Posterior vena cava (tissue), 2 donors: ENCODE measurements at regions not wholly inside any gene's neighbourhood (a gene's known extent, or its start where the extent isn't known, plus 50 kb on each side); places are given as distances from the start of the nearest gene placed in this dataset.
"Not testable (repeated sequence)": the region's sequence is repeated elsewhere in the genome, so short reads cannot be mapped to it uniquely, and the experiment has no call there.

Experiments
- DNase-seq: peaks from one replicate; pipeline ENCODE4 v3.0.0-alpha.2; 2020; ENCODE audit warnings: low spot score
- intact Hi-C, 2 donors: fragments of 100-400 bp; cut with DNase I; formaldehyde crosslinking; loops; one replicate each; pipeline versions ENCODE4 v1.14.1 to v1.14.2; 2022 to 2023
- donor health status: DM: yes; HTN: yes; CAD: no.
- donor health status: DM: yes; HTN: yes; CAD: no.

DNA sequence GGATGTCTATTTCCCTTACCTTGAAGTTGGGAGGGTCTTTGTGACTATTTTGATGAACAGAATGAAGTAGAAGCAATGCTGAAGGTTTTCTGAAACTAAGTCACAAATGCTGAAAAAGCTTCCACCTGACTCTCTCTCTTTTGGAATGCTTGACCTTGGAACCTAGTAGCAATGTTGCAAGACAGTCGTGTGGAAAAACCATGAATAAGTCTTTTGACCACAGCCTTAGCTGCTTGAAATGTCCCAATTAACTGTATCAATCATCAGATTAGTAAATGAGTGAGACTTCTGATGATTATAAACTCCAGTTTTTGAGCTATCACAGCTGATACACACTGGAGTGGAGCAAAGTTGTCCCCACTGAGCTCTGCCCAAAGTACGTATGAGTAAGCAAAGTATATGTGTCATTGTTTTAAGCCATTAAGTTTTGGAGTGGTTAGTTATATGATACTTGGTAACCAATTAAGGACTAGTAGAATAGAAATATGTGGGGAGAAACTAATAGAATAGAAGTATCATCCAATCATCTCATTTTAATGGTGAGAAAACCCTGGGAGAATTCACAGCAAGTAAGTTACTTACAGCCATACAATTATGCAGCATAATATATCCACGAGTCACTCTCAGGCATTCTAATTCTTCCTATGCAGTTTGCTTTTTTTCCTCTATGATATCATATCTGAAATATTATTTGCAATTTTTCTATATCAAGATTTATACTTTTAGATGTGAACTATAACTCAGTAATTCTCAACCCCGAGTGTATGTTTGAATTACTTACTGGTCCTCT lies 1010.6 kb downstream of the ROBO2 start:
- no peak for DNase-seq
- intact Hi-C loops = no loop called here

DNA sequence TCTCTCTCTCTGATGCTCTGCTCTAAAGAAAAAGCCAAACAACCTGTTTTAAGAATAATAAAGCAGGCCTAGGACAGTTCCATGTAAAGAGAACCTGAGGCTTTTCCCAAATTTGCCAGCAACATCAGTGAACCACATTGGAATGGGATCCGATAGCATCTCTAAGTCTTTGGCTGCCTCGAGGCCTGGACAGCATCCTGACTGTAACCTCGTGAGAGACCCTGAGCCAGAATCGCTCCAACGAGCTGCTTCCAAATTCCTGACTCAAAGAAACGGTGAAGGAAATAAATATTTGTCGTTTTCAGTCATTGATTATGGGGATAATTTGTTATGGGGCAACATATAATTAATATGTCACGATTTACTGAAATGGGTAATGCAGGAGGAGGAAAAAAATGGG lies 1012.8 kb downstream of the ROBO2 start:
- intact Hi-C loops = no loop called here
- DNase-seq = no peak

DNA sequence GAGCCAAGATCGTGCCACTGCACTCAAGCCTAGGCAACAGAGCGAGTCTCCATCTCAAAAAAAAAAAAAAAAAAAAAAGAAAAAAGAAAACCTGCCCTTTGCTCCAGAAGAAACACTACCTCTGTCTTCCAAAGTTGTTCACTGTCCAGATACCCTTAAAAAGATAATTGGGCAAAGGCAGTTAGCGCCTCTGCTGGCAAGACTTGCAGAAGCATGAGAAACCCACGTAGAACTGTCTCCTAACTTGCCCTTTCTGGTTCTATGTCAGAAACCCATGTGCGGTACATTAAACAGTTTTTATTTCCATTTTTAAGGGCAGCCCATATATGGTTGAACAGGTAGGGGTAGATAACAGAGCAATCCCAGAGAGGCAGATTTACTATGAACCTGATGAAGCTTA lies 1026.4 kb downstream of the ROBO2 start:
- DNase-seq = no peak
- intact Hi-C loops = no loop called here

DNA sequence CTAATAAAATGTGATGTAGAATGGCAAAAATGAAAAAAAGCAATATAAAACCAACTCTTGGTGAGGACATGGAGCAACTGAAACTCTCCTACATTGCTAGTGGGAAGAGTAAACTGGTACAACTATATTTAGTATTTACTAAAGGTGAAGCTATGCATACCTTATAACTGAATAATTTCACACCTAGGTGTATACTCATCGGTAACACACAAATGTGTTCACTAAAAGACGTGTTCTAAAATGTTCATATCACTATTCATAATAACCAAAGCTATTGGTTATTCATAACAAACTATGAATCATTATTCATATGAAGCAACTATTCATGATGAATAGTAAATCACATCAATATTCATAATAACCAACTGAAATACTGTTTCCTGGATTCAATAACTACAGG lies 1030.3 kb downstream of the ROBO2 start:
- no peak for DNase-seq
- intact Hi-C loops = no loop called here

DNA sequence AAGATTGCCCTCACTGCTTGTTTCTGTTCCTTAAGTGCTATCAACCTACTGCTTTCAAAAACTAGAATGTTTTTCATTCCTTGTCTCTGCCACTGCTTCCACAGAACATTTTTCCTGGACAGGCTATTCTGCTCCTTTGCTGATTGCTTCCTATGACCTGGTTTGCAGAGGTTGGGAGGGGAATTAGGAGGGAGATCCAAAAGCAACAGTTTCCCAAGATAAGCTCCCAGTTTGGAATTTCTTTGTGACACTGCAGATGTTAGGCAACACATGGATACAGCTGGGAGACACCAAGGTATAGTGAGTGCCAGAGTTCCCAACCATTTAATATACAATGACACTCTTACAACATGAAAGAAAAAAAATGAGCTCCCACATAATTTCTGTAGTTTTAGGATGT lies 1036.5 kb downstream of the ROBO2 start:
- intact Hi-C loops = no loop called here

DNA sequence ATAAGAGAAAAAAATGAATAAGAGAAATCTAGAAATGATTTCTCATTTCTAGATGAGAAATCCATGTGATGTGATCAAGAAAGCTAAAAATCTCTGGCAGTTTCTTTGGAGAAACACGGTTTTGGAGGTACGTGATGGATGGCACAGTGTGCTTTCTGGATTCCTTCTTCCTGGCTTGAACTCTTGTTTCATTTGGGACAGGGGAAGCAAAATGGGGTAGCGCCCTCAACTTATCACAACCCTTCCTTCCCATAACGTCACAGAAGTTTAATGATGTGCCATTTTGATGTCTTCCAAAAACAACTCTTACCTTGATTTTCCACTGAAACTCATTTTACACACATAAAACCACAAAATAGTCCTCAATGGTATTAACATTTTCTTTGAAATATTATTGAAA lies 1037.3 kb downstream of the ROBO2 start:
- intact Hi-C loops = no loop called here

More for the DNA sequence above, 1036.5 kb downstream of the ROBO2 start:
- no peak for DNase-seq

DNA sequence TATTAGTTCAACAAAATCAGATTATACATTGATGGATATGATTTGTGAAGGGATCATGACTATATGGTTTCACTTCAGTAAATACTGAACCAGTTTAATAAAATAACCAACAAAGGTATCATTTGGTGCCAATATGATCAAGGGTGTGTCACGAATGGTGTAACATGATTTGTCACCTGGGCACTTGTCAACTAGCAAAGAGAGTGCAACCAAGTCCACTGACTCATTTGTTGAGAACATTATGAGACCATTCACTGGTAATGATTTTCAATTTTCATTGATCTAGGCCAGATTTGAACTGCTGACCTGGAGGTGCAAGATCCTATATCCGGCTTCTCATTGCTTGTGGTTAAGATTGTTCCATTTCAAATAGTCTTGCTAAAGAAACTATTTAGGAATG lies 1037.9 kb downstream of the ROBO2 start:
- no peak for DNase-seq
- intact Hi-C loops = no loop called here

More for the DNA sequence above, 1037.3 kb downstream of the ROBO2 start:
- DNase-seq = no peak

DNA sequence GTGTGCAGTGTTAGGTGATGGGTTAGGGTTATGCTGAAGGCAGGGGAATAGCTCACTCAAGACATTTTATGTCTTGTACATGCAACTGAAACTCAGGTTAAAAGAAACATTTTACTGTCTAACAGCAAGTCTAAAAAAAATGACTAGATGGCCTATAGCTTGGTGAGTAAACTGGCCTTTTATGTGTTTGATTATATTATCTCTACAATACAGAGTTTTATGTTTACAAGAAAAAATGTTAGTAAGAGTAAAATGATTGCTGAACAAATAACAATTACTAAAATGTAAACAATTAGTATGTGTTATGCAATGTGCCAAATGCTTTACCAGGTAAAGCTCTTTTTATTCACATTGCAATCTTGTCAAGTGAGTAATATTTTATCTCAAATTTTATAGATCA lies 1039.6 kb downstream of the ROBO2 start:
- no peak for DNase-seq
- intact Hi-C loops = no loop called here

DNA sequence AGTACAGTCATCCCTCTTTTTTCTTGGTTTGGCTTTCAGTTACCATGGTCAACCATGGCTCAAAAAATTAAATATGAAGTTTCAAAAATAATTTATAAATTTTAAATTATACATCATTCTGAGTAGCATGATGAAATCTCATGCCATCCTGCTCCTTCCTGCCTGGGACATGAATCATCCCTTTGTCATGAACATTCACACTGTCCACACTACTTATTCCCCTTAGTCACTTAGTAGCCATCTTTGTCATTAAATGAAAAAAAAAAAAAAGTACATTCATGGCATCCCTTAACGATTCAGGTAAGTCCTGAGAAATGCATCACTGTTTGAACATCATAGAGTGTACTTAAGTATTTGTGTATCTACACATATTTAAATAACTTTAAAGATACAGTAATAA lies 1046.3 kb downstream of the ROBO2 start:
- DNase-seq = no peak
- intact Hi-C loops = no loop called here

DNA sequence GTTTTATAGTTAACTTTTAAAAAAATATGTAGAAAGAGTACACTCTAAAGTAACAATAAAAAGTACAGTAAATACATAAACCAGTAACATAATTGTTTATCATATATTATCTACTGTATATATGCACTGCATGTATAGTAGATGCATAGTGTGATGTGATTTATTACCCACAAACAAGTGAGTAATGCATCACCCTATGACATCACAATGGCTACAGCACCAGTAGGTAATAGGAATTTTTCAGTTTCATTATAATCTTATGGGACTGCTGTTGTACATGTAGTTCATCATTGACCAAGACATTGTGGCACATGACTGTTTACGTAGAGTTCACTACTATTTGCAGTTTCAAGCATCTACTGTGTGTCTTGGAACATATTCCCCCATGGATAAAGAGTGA lies 1047.2 kb downstream of the ROBO2 start:
- intact Hi-C loops = no loop called here
- DNase-seq = no peak

DNA sequence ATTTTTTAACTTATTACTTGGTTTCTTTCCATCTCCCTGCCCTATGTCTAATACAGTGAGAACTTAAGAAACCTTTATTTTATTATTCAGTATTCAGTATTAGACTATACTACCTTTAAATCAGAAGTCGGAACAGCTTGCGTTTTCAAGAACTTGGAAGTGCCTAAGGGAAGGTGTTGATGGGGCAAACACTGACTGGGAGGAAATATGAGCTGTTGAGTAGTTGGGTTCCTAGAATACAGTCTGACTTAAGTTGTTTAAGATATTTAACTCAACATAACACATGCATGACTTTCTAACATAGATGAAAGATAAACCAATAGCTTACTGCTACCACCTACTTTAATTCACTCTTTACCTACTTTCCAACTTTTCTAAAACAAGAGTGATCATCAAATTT lies 1048.1 kb downstream of the ROBO2 start:
- no peak for DNase-seq
- intact Hi-C loops = no loop called here

DNA sequence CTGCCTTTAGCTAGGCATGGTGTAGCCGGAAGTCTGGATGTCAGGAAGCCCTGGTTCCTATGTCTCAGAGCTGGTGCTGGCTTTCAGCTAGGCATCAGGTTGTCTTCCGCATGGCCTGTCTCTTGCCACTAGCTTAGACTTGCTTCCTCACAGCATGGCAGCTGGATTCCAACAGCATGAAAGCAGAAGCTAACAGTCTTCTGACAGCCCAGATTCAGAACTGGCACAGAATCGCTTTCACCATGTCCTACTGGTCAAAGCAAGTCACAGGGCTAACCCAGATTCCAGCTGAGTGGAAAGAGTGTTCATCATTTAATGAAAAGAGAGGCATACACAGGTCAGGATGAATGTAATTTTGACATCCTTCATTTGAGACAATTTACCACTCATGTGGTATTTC lies 1050.5 kb downstream of the ROBO2 start:
- intact Hi-C loops = no loop called here
- no peak for DNase-seq

DNA sequence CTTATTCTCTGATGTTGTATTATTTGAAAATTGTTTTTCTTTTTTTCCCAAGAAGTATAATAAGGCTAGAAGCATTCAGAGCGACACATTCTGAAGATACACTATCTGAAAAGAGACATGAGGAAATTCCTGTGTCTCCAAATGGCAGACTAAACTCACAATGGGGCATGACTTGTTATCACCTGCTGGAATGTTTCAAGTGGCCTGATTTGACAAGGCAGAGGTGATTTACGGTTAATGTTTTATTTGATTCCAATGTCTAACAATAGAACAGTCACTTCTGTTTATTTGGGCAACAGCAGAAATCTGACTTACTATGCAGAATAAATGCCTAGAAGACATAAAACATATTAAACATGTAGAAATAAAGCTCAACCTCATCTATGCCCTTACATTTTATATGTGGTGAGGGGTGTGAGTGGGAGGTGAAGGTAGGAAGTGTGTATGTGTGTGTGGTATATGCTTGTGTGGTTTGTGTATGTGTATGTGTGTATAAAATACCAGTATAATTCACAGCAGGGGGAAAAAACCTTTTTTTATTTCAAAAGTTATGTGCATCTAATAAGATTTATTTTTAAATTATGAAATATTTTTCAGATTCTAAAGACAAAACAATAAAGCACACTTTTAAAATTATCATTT lies 1051.7 kb downstream of the ROBO2 start:
- DNase-seq = no peak
- intact Hi-C loops = no loop called here

DNA sequence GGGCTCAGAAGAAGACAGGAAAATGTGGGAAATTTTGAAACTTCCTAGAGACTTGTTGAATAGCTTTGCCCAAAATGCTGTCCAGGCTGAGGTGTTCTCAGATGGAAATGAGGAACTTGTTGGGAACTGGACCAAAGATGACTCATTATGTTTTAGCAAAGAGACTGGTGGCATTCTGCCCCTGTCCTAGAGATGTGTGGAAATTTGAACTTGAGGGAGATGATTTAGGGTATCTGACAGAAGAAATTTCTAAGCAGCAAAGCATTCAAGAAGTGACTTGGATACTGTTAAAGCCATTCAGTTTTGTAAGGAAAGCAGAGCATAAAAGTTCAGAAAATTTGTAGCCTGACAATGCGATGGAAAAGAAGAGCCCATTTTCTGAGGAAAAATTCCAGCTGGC lies 1052.7 kb downstream of the ROBO2 start:
- DNase-seq, intact Hi-C loops: not testable (repeated sequence)

DNA sequence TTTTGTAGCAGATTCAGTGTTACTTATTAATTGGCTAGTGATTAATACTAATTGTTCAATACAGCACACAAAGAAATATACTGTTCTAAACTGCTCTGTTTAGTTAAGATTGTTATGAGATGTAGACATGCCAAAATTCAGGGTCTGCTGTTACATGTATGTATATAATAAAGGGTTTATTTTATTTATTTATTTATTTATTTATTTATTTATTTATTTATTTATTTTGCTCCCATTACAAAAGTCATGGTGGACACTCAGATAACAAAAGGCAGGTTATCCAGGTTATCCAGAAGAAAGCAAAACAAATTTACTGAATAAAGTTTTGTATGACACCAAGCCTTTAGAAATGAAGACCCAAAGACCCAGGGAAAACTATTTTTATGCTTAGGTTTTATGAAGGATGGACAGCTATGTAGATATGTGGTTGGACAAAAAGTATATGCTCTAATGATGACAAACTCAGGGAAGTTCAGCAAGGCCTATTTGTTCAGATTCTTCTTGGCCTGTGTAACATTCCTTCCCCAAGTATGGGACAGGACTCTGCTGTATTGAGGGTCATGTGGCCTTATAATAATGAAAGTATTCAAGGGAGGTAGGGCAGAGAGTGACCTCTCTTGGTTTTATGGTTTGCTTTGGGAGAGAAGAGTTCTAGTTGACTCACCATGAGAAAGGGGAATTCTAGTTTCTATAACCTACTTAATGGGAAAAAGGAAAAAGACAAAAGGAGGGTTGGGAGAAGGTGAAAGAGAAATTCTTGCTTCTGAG lies 1056.8 kb downstream of the ROBO2 start:
- no peak for DNase-seq
- intact Hi-C loops = no loop called here

DNA sequence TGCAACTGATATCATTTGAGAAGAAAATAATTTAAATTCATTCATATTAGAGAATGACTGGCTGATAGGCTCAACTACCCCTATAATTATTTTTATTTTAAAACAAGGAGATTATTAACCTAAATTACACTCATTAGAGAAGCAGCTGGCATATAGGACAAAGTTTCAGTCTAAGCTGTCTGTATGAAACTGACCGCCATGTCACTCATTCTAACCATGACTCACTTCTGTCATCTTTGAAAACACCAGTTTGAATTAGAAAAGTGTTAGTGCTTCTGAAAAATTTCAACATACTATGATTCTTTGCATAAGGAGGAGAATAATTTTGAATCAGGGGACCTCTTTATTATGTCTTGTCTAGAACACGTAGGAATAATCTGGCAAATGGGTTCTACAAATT lies 1058.5 kb downstream of the ROBO2 start:
- intact Hi-C loops = no loop called here

DNA sequence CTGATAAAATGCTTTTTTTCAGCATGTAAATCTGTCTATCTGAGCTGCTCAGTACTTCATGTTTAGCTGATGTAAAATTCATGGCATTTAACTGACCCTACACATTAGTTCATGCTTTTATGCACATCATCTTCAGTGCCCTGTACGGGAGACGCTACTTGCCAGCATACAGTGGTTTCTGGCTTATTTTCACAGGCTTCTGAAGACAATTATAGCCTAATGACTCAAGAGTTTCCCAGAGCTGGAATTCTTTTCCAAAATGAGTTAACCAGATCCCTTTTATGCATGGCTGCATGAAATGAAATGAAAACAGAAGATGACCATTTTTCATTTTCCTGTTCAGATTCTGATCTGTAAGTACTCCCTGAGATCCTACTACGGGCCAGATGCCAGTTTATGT lies 1061.5 kb downstream of the ROBO2 start:
- intact Hi-C loops = no loop called here
- no peak for DNase-seq

More for the DNA sequence above, 1058.5 kb downstream of the ROBO2 start:
- DNase-seq = no peak

DNA sequence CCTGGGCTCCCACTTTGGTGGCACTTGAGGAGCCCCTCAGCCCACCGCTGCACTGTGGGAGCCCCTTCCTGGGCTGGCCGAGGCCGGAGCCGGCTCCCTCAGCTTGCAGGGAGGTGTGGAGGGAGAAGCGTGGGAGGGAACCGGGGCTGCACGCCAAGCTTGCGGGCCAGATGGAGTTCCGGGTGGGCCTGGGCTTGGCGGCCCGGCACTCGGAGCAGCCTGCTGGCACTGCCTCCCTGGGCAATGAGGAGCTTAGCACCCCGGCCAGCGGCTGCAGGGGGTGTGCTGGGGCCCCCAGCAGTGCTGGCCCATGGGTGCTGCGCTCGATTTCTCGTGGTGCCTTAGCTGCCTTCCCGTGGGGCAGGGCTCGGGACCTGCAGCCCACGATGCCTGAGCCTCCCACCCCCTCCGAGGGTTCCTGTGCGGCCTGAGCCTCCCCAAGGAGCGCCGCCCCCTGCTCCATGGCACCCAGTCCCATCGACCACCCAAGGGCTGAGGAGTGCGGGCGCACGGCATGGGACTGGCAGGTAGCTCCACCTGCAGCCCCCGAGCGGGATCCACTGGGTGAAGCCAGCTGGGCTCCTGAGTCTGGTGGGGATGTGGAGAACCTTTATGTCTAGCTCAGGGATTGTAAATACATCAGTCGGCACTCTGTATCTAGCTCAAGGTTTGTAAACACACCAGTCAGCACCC lies 1068.5 kb downstream of the ROBO2 start:
- DNase-seq, intact Hi-C loops: not testable (repeated sequence)

DNA sequence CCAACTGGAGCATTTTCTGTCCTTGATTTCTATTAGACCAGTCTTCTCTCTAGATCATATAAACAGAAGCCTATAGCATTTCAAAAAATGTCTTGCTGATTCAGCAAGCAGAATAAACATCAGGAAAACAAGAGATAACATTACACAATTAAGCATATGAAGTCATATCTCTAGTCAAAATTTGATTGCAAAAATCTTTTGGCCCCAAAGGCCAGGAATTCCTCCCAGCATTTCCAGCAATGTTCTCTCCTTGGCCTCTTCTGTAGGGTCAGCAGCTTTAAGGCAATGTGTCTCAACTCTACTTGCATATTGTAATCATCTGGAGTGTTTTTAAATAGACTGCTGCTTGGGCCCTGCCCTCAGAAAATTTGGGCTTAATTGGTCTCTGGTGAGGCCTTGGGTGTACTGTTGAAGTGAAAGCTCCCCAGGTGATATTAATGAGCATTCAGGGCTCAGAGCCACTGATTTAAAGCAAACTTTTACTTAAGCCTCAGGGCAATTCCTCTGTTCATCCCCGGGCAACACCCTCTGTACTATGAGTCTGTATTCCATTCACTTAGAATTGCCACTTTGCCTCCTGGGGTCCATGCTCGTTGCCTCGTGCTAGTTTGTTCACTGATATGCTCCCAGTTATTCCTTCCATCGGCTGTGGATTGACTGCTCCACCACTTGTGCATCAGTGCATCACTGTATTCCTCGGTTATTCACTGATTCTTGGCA lies 1072.6 kb downstream of the ROBO2 start:
- DNase-seq = no peak
- intact Hi-C loops = no loop called here
